GM06990 (cell line): ENCODE measurements at regions not wholly inside any gene's neighbourhood (a gene's known extent, or its start where the extent isn't known, plus 50 kb on each side); places are given as distances from the start of the nearest gene placed in this dataset.

Source experiments
- DNase-seq: peaks from one replicate; pipeline ENCODE4 v3.0.0-alpha.2; 2011; ENCODE audit not compliant: insufficient read length; ENCODE audit errors: extremely low read depth
- H3K27me3 ChIP-seq: replicated peaks from 2 replicates; pipeline ENCODE4 v1.6.0; 2011; ENCODE audit warnings: low read length; ENCODE audit not compliant: control insufficient read depth, insufficient read depth
- H3K36me3 ChIP-seq: 2 replicates; pipeline ENCODE4 v1.5.1; 2011; ENCODE audit warnings: low read length; ENCODE audit not compliant: control insufficient read depth, insufficient read depth
- H3K4me3 ChIP-seq: replicated peaks from 2 replicates; pipeline ENCODE4 v1.5.1; 2011; ENCODE audit warnings: low read depth, mild to moderate bottlenecking, control low read depth, low read length
- CTCF ChIP-seq: IDR thresholded peaks from 2 replicates; pipeline ENCODE4 v1.5.1; 2011; ENCODE audit warnings: low read length, control low read depth, mild to moderate bottlenecking, inconsistent platforms; ENCODE audit not compliant: insufficient read depth, poor library complexity, severe bottlenecking

- TF ChIP-seq CTCF, result no peak
- H3K36me3 ChIP-seq, result no peaks in the 10 kb centered on the region
- DNase-seq, result no peak
- no peak overlapping the region for H3K4me3 ChIP-seq
- no peaks in the 10 kb centered on the region for H3K27me3 ChIP-seq
Observed at GRCh38 chr9:1340390-1340789, 290.2 kb downstream of the DMRT2 start.

- Histone ChIP-seq H3K36me3 (no peaks in the 10 kb centered on the region), H3K4me3 (no peak overlapping the region), H3K27me3 (no peaks in the 10 kb centered on the region; the same call in 1 of the 2 replicates)
- TF ChIP-seq CTCF, result no peak
- no peak for DNase-seq
Observed at GRCh38 chr9:1353291-1353690, 303.1 kb downstream of the DMRT2 start.

- Histone ChIP-seq H3K27me3 (no peaks in the 10 kb centered on the region; the same call in 1 of the 2 replicates), H3K4me3 (no peak overlapping the region), H3K36me3 (no peaks in the 10 kb centered on the region)
- DNase-seq, result no peak
- TF ChIP-seq CTCF, result no peak
Observed at GRCh38 chr9:1354086-1354485, 303.9 kb downstream of the DMRT2 start.

GRCh38 chr9:1354606-1355005 lies 304.4 kb downstream of the DMRT2 start:
- H3K27me3 ChIP-seq, result no peaks in the 10 kb centered on the region; the same call in 1 of the 2 replicates
- no peak overlapping the region for H3K4me3 ChIP-seq
- DNase-seq, result no peak
- no peaks in the 10 kb centered on the region for H3K36me3 ChIP-seq
- TF ChIP-seq CTCF, result no peak

- Histone ChIP-seq H3K4me3 (no peak overlapping the region), H3K27me3 (no peaks in the 10 kb centered on the region), H3K36me3 (no peaks in the 10 kb centered on the region)
- TF ChIP-seq CTCF, result no peak
- no peak for DNase-seq
Observed at GRCh38 chr9:1355656-1356055, 305.5 kb downstream of the DMRT2 start.

- no peak for DNase-seq
- H3K4me3 ChIP-seq, result no peak overlapping the region
- no peaks in the 10 kb centered on the region for H3K36me3 ChIP-seq
- no peak for TF ChIP-seq CTCF
- H3K27me3 ChIP-seq, result no peaks in the 10 kb centered on the region
Observed at GRCh38 chr9:1362845-1363244, 312.7 kb downstream of the DMRT2 start.
